ENCODE measurements at regions not wholly inside any gene's neighbourhood (a gene's known extent, or its start where the extent isn't known, plus 50 kb on each side); places are given as distances from the start of the nearest gene placed in this dataset.

DNA sequence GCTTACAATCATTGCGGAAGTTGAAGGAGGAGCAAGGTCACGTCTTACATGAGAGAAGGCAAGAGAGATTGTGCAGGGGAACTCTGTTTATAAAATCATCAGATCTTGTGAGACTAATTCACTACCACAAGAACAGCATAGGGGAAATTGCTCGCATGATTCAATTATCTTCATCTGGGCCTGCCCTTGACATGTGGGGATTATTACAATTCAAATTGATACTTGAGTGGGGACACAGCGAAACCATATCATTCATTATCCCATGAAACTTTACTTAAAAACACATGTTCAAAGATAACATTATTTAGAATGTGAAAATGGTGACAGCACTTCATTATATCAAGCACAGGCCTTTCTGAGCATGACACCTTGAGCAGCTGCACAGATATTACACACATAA lies 1087.8 kb downstream of the C4orf33 start:
- Histone ChIP-seq H2AFZ (ENCODE audit: low read length) (no peak overlapping the region), H3K4me3 (ENCODE audit: insufficient read depth, low read length) (no peak overlapping the region), H3K79me2 (ENCODE audit: insufficient read depth, low read length) (no peaks in the 10 kb centered on the region), H3K9me3 (ENCODE audit: low read depth, low read length) (no peaks in the 10 kb centered on the region), H3K27me3 (ENCODE audit: insufficient read depth, low read length) (no peaks in the 10 kb centered on the region), H3K27ac (ENCODE audit: low read depth, low read length) (no peak overlapping the region), H4K20me1 (ENCODE audit: insufficient read depth, low read length) (no peaks in the 10 kb centered on the region), H3K36me3 (ENCODE audit: insufficient read depth, low read length) (no peaks in the 10 kb centered on the region), H3K4me1 (ENCODE audit: insufficient read depth, low read length) (no peaks in the 10 kb centered on the region), H3K4me2 (ENCODE audit: insufficient read depth, low read length) (no peak overlapping the region)
- DNase-seq (ENCODE audit: insufficient read length, low spot score, missing footprints) = no peak
- TF ChIP-seq, protein P1, sequence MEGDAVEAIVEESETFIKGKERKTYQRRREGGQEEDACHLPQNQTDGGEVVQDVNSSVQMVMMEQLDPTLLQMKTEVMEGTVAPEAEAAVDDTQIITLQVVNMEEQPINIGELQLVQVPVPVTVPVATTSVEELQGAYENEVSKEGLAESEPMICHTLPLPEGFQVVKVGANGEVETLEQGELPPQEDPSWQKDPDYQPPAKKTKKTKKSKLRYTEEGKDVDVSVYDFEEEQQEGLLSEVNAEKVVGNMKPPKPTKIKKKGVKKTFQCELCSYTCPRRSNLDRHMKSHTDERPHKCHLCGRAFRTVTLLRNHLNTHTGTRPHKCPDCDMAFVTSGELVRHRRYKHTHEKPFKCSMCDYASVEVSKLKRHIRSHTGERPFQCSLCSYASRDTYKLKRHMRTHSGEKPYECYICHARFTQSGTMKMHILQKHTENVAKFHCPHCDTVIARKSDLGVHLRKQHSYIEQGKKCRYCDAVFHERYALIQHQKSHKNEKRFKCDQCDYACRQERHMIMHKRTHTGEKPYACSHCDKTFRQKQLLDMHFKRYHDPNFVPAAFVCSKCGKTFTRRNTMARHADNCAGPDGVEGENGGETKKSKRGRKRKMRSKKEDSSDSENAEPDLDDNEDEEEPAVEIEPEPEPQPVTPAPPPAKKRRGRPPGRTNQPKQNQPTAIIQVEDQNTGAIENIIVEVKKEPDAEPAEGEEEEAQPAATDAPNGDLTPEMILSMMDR (IDR thresholded peaks at IDR 0.05; ENCODE audit: extremely low read depth, low read depth, low read length) = no peak

DNA sequence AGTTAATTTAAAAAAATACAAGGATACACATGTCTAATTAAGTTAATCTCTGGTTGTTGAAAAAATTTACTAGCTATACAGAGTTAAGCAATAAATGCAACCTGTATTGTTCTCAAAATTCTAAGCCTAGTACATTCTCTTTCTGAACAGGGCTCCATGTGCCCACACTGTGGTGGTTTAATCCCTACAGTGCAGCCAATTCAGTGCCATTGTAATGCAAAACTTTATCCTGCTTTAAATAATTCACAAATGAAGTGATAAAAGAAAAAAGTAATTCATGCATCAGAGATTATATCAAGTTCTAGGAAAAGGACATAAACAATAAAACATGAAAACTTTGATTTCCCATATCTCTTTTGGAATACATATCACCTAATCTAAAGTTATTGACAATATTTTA lies 1089.2 kb downstream of the C4orf33 start:
- DNase-seq (ENCODE audit: insufficient read length, low spot score, missing footprints) = no peak

DNA sequence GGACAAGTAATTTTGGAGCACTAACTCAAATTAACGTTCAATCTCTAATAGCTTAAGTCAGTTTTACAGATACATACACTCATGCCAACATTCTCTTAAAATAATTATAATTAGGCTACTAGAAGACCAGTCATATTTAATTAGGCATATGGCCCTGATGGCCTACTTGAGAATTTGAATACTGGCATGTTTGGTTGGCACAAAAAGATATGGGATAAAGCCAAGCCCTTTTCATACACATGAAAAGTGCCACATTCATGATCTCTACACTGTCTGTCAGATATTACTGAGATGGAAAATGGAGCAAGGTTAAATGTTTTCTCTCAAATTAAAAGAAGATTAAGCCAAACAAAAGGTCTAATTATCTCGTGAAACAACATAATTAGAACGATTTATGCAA lies 1091.0 kb downstream of the C4orf33 start:
- Histone ChIP-seq H3K36me3 (ENCODE audit: insufficient read depth, low read length) (no peaks in the 10 kb centered on the region), H2AFZ (ENCODE audit: low read length) (no peak overlapping the region), H3K4me1 (ENCODE audit: insufficient read depth, low read length) (no peaks in the 10 kb centered on the region), H3K4me2 (ENCODE audit: insufficient read depth, low read length) (no peak overlapping the region), H3K79me2 (ENCODE audit: insufficient read depth, low read length) (no peaks in the 10 kb centered on the region), H4K20me1 (ENCODE audit: insufficient read depth, low read length) (no peaks in the 10 kb centered on the region), H3K27me3 (ENCODE audit: insufficient read depth, low read length) (no peaks in the 10 kb centered on the region), H3K27ac (ENCODE audit: low read depth, low read length) (no peak overlapping the region), H3K4me3 (ENCODE audit: insufficient read depth, low read length) (no peak overlapping the region), H3K9me3 (ENCODE audit: low read depth, low read length) (peaks cover 2% of the 10 kb centered on the region)
- TF ChIP-seq, protein P1 (IDR thresholded peaks at IDR 0.05; ENCODE audit: extremely low read depth, low read depth, low read length) = no peak
- no peak for DNase-seq (ENCODE audit: insufficient read length, low spot score, missing footprints)

More for the DNA sequence above, 1089.2 kb downstream of the C4orf33 start:
- Histone ChIP-seq H2AFZ (ENCODE audit: low read length) (no peak overlapping the region), H3K27me3 (ENCODE audit: insufficient read depth, low read length) (no peaks in the 10 kb centered on the region), H3K4me2 (ENCODE audit: insufficient read depth, low read length) (no peak overlapping the region), H3K79me2 (ENCODE audit: insufficient read depth, low read length) (no peaks in the 10 kb centered on the region), H3K4me1 (ENCODE audit: insufficient read depth, low read length) (no peaks in the 10 kb centered on the region), H4K20me1 (ENCODE audit: insufficient read depth, low read length) (no peaks in the 10 kb centered on the region), H3K27ac (ENCODE audit: low read depth, low read length) (no peak overlapping the region), H3K4me3 (ENCODE audit: insufficient read depth, low read length) (no peak overlapping the region), H3K36me3 (ENCODE audit: insufficient read depth, low read length) (no peaks in the 10 kb centered on the region), H3K9me3 (ENCODE audit: low read depth, low read length) (peaks cover 1% of the 10 kb centered on the region)
- TF ChIP-seq, protein P1 (IDR thresholded peaks at IDR 0.05; ENCODE audit: extremely low read depth, low read depth, low read length) = no peak

DNA sequence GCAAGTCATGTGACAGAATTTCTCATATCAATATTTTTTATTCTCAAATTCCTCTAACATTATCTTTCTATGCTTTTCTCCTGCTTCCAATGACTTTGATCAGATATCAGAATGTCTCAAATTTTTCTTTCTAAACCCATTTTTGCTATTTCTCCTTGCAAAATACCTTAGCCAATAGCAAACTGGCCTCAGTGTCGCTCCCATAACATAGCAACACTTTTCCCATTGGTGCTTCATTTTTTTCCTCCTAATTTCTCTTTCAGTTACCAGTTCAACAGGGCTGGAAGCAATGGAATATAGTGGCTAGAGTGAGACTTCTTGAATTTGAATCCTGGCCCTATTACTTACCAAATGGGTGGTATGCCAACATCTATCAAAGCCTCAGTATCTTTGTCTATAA lies 1091.6 kb downstream of the C4orf33 start:
- no peaks in the 10 kb centered on the region for H4K20me1 ChIP-seq (ENCODE audit: insufficient read depth, low read length)

More for the DNA sequence above, 1091.6 kb downstream of the C4orf33 start:
- Histone ChIP-seq H3K36me3 (ENCODE audit: insufficient read depth, low read length) (no peaks in the 10 kb centered on the region), H3K4me3 (ENCODE audit: insufficient read depth, low read length) (no peak overlapping the region), H3K4me2 (ENCODE audit: insufficient read depth, low read length) (no peak overlapping the region), H3K27ac (ENCODE audit: low read depth, low read length) (no peak overlapping the region), H3K79me2 (ENCODE audit: insufficient read depth, low read length) (no peaks in the 10 kb centered on the region), H3K4me1 (ENCODE audit: insufficient read depth, low read length) (no peaks in the 10 kb centered on the region), H3K27me3 (ENCODE audit: insufficient read depth, low read length) (no peaks in the 10 kb centered on the region), H2AFZ (ENCODE audit: low read length) (no peak overlapping the region), H3K9me3 (ENCODE audit: low read depth, low read length) (peaks cover 2% of the 10 kb centered on the region)
- no peak for DNase-seq (ENCODE audit: insufficient read length, low spot score, missing footprints)
- TF ChIP-seq, protein P1 (IDR thresholded peaks at IDR 0.05; ENCODE audit: extremely low read depth, low read depth, low read length) = no peak
